ENCODE measurements at regions not wholly inside any gene's neighbourhood (a gene's known extent, or its start where the extent isn't known, plus 50 kb on each side); places are given as distances from the start of the nearest gene placed in this dataset.

DNA sequence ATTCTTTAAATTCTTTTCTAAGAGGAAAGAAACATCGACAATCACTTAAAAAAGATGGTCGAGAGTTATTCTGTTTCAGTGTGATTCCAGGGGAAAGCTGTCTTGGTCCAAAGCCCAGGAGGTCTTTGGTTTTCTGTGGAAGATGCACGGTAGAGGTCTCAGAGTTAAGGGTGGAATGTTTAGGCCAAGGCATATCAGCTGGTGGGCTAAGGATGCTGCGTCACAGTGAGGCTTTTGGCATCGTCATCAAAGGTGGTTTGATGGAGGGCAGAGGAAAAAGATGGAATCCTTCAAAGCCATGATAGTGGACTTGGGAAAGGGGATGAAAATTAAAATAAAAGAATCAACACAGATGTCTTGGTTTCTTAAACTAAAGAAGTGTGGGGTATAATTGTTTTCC lies 137.3 kb upstream of the ANKH start:
- no peak for TF ChIP-seq EZH2 (IDR thresholded peaks at IDR 0.05; ENCODE audit: insufficient read depth, poor library complexity, severe bottlenecking)
- TF ChIP-seq EZH2phosphoT487 (IDR thresholded peaks at IDR 0.05; ENCODE audit: insufficient read depth, low read depth), result no peak
